OCI-LY3 (cell line): ENCODE measurements at regions not wholly inside any gene's neighbourhood (a gene's known extent, or its start where the extent isn't known, plus 50 kb on each side); places are given as distances from the start of the nearest gene placed in this dataset.

Experiments used
- EZH2phosphoT487 ChIP-seq: fragments of 200-600 bp; shearing (Covaris generic); IDR thresholded peaks from 2 replicates; pipeline ENCODE4 v1.6.1; 2018; ENCODE audit warnings: antibody characterized with exemption, mixed run types, low read depth
- TF ChIP-seq, protein P1 (sequence below): fragments of 200-600, 300-600 bp; sonication (generic); IDR thresholded peaks from 2 replicates; pipeline ENCODE4 v1.5.1; 2014; ENCODE audit warnings: antibody characterized with exemption, low read length, low read depth

DNA sequence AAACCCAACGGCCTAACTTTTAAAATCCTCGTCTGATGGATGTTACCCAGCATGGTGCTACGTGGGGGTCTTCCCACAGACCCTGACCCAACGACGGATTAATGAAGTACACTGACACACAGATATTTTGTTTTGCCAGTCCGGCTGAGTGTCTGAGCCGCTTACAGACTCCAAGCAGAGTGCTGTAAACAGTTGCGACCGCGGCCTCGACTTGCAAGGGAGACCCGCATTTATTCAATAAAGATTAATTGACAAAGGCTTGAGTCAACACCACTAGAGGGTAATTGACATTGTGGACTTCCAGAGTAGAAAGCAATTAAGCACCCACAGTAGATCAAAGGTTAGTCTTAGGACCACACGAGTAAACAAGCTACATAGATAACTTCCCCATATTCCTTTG is 1042.4 kb downstream of the AACS start:
- TF ChIP-seq, protein P1, sequence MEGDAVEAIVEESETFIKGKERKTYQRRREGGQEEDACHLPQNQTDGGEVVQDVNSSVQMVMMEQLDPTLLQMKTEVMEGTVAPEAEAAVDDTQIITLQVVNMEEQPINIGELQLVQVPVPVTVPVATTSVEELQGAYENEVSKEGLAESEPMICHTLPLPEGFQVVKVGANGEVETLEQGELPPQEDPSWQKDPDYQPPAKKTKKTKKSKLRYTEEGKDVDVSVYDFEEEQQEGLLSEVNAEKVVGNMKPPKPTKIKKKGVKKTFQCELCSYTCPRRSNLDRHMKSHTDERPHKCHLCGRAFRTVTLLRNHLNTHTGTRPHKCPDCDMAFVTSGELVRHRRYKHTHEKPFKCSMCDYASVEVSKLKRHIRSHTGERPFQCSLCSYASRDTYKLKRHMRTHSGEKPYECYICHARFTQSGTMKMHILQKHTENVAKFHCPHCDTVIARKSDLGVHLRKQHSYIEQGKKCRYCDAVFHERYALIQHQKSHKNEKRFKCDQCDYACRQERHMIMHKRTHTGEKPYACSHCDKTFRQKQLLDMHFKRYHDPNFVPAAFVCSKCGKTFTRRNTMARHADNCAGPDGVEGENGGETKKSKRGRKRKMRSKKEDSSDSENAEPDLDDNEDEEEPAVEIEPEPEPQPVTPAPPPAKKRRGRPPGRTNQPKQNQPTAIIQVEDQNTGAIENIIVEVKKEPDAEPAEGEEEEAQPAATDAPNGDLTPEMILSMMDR: no peak
- no peak for TF ChIP-seq EZH2phosphoT487
